K562 (cell line): ENCODE measurements at regions not wholly inside any gene's neighbourhood (a gene's known extent, or its start where the extent isn't known, plus 50 kb on each side); places are given as distances from the start of the nearest gene placed in this dataset.
A peak's percentile ranks its signal among the peaks of the same experiment; 100 is the strongest.

ENCODE experiments used
- ATAC-seq: fragments of 200-7000 bp; cut with Tn5 transposase; 3 replicates; pipeline ENCODE4 v1.9.1; 2020; ENCODE audit warnings: moderate library complexity
- BruUV-seq: library from RNA; stranded (reverse); fragments of 400-500 nt; replicated peaks from 2 replicates; lab custom pipeline; 2021; lab: Mats Ljungman, UMichigan
- CTCF ChIA-PET: fragments of 300-600 bp; formaldehyde crosslinking; extraction: SDS; loops from one replicate; lab custom pipeline; 2021; ENCODE audit warnings: low intra/inter-chr PET ratio; lab: Yijun Ruan, JAX
- POLR2A ChIA-PET: fragments of 300-600, 350-650 bp; sonication (Branson Sonifier 250); formaldehyde crosslinking; extraction: SDS; loops from one replicate; lab custom pipeline; 2021; ENCODE audit warnings: antibody characterized with exemption, inconsistent platforms; lab: Yijun Ruan, JAX
- DNase-seq, 4 experiments: peaks; one replicate each; pipeline versions ENCODE4 v3.0.0 to v3.0.0-alpha.2; 2011 to 2018; ENCODE audit warnings: low spot score in 3 of 4, mixed read lengths in 3 of 4; ENCODE audit errors: extremely low read depth in 1 of 4
- FAIRE-seq: peaks from 2 replicates; lab custom pipeline; 2011; peaks lifted over from hg19 to GRCh38; lab: Jason Lieb, UNC
- H2AFZ ChIP-seq: 2 replicates; pipeline ENCODE4 v1.6.0; 2011; ENCODE audit warnings: low read depth, low read length, control low read depth, inconsistent platforms
- H3K27ac ChIP-seq: fragments of 200-600 bp; 3 replicates; pipeline ENCODE4 v1.8.0; 2011; ENCODE audit warnings: low read depth, mild to moderate bottlenecking, control low read depth, inconsistent platforms, low read length, moderate library complexity, mixed read lengths; ENCODE audit errors: extremely low read depth
- H3K27me3 ChIP-seq, 2 experiments: fragments of 300-600 bp in 1 of 2; 2 replicates in 1 of 2; 3 replicates in 1 of 2; pipeline versions ENCODE4 v1.6.0 to v1.8.0; 2011; ENCODE audit warnings: inconsistent platforms in 2 of 2, low read length in 2 of 2, mild to moderate bottlenecking in 1 of 2, mixed read lengths in 1 of 2, moderate library complexity in 1 of 2; ENCODE audit not compliant: control insufficient read depth in 2 of 2, insufficient read depth in 2 of 2
- H3K36me3 ChIP-seq: fragments of 300-600 bp; 3 replicates; pipeline ENCODE4 v1.8.0; 2011; ENCODE audit warnings: mild to moderate bottlenecking, low read length, inconsistent platforms; ENCODE audit not compliant: control insufficient read depth, insufficient read depth
- H3K4me1 ChIP-seq, 2 experiments: fragments of 200-600 bp in 1 of 2; replicated peaks in 1 of 2; 2 replicates in 1 of 2; 3 replicates in 1 of 2; pipeline versions ENCODE4 v1.5.1 to v1.8.0; 2011; ENCODE audit warnings: inconsistent platforms in 2 of 2, low read length in 2 of 2, mild to moderate bottlenecking in 1 of 2, mixed read lengths in 1 of 2, moderate library complexity in 1 of 2; ENCODE audit not compliant: control insufficient read depth in 2 of 2, insufficient read depth in 2 of 2
- H3K4me2 ChIP-seq: 2 replicates; pipeline ENCODE4 v1.6.1; 2011; ENCODE audit warnings: low read length, control low read depth, inconsistent platforms, mixed read lengths; ENCODE audit not compliant: insufficient read depth
- H3K4me3 ChIP-seq: fragments of 200-600 bp; sonication (generic), shearing (Covaris generic); 2 replicates; pipeline ENCODE4 v1.5.1; 2016; ENCODE audit warnings: control low read depth, inconsistent platforms
- H3K79me2 ChIP-seq: fragments of 200-600 bp; 3 replicates; pipeline ENCODE4 v1.8.0; 2011; ENCODE audit warnings: low read length, inconsistent platforms; ENCODE audit not compliant: control insufficient read depth, insufficient read depth
- H3K9ac ChIP-seq, 2 experiments: 2 replicates each; pipeline versions ENCODE4 v1.6.0 to v1.6.1; 2011; ENCODE audit warnings: low read depth in 2 of 2, low read length in 2 of 2, control low read depth in 1 of 2, inconsistent platforms in 1 of 2, mild to moderate bottlenecking in 1 of 2, mixed read lengths in 1 of 2; ENCODE audit not compliant: insufficient read depth in 1 of 2
- H3K9me1 ChIP-seq: one replicate; pipeline ENCODE4 v1.6.0; 2011; ENCODE audit warnings: inconsistent platforms, mild to moderate bottlenecking, low read length, moderate library complexity; ENCODE audit not compliant: control insufficient read depth, insufficient read depth
- H3K9me3 ChIP-seq: replicated peaks from 2 replicates; pipeline ENCODE4 v1.5.1; 2011; ENCODE audit warnings: low read depth, low read length, inconsistent platforms; ENCODE audit not compliant: control insufficient read depth, insufficient read depth
- H4K20me1 ChIP-seq: replicated peaks from 2 replicates; pipeline ENCODE4 v1.6.1; 2011; ENCODE audit warnings: low read length, inconsistent platforms, mixed read lengths; ENCODE audit not compliant: control insufficient read depth, insufficient read depth
- DMBX1 ChIP-seq: fragments of 250-450 bp; sonication (Bioruptor Pico); IDR thresholded peaks from 2 replicates; pipeline ENCODE4 v1.8.0; 2022; ENCODE audit warnings: inconsistent platforms, mild to moderate bottlenecking, moderate library complexity, borderline replicate concordance
- NEUROD1 ChIP-seq: fragments of 150-350 bp; IDR thresholded peaks from 2 replicates; pipeline ENCODE4 v1.6.1; 2014; ENCODE audit warnings: borderline replicate concordance, low read length, low read depth; ENCODE audit not compliant: partially characterized antibody
- RFX1 ChIP-seq: fragments of 450-650 bp; IDR thresholded peaks from 2 replicates; pipeline ENCODE4 v1.6.1; 2016; ENCODE audit warnings: mild to moderate bottlenecking, moderate library complexity
- SMAD1 ChIP-seq: fragments of 150-350 bp; IDR thresholded peaks from 2 replicates; pipeline ENCODE4 v1.6.1; 2014; ENCODE audit warnings: low read length, low read depth; ENCODE audit not compliant: partially characterized antibody
- WGBS: fragments of 100-300 bp; shearing (Covaris generic); methylation state at CpG from one replicate; pipeline ENCODE4 v1.1.6; 2016; ENCODE audit warnings: low coverage, mixed read lengths; ENCODE audit not compliant: insufficient coverage; ENCODE audit errors: missing lambda C conversion rate; 5-methylcytosine and 5-hydroxymethylcytosine counted together
- in situ Hi-C: fragments of 300-500 bp; cut with MboI; formaldehyde crosslinking; loops from 4 replicates; pipeline ENCODE4 v1.15.0; 2018; ENCODE audit warnings: inconsistent platforms, mixed read lengths
- intact Hi-C: fragments of 100-400 bp; cut with micrococcal nuclease; formaldehyde crosslinking; loops from 2 replicates; pipeline ENCODE4 v1.14.2; 2022
- TF ChIP-seq, protein P1 (sequence below): fragments of 250-450 bp; sonication (Bioruptor Pico); IDR thresholded peaks from 2 replicates; pipeline ENCODE4 v1.5.1; 2021; ENCODE audit warnings: mild to moderate bottlenecking

DNA sequence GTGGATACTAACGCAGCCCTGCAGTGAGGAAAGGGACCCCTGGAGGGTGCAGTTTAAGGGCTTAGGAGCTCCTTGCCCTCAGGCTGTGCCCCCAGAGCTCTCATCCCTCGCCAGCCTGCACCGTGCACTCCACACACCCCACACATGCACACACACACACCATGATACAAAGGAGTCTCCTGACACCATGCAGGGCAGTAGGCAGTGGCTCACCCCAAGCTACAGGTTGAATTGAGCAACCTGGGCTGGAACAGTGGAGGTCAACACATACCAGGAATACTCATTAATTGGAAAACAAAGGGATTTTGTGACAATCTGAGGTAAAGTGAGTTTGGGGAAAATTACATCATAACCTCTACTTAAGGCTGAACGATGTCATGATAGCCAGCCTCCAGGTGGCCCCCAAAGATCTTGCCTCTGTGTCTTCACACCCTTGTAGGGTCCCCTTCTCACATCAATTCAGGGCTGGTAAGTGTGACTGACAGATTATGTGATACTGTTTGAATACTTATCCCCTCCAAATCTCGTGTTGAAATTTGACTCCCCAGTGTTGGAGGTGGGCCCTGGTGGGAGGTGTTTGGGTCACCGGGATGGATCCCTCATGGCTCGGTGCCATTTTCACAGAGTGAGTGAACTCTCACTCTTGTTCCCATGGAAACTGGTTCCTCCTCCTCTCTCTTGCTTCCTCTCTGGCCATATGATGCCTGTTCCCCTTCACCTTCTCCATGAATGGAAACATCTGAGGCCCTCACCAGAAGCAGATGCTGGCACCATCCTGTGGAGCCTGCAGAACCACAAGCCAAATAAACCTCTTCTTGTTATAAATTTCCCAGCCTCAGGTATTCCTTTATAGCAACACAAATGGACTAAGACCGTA lies 111.0 kb upstream of the RAB4A start:
- H3K9me3 ChIP-seq: no peaks in the 10 kb centered on the region
- H3K9me1 ChIP-seq: no peaks in the 10 kb centered on the region
- peaks cover 15 to 36% of the 10 kb centered on the region in 2 experiments; a peak in 4 of 5 replicates for H3K27me3 ChIP-seq
- CTCF ChIA-PET: no interaction called here
- FAIRE-seq (no peak), ATAC-seq (no peak; the same call in 2 of the 3 replicates), DNase-seq (no peak)
- no peak overlapping the region for H2AFZ ChIP-seq
- H3K27ac ChIP-seq: no peak overlapping the region
- BruUV-seq: no TSS peak
- WGBS: 0% methylated on average over 8 of the region's 8 CpGs
- no peak for TF ChIP-seq SMAD1
- TF ChIP-seq, protein P1, sequence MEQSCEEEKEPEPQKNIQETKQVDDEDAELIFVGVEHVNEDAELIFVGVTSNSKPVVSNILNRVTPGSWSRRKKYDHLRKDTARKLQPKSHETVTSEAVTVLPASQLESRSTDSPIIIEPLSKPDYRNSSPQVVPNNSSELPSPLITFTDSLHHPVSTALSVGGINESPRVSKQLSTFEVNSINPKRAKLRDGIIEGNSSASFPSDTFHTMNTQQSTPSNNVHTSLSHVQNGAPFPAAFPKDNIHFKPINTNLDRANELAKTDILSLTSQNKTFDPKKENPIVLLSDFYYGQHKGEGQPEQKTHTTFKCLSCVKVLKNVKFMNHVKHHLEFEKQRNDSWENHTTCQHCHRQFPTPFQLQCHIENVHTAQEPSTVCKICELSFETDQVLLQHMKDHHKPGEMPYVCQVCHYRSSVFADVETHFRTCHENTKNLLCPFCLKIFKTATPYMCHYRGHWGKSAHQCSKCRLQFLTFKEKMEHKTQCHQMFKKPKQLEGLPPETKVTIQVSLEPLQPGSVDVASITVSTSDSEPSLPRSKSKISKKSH (CRISPR knock-in tag): no peak
- TF ChIP-seq RFX1: peak; percentile 63
- no peak for TF ChIP-seq NEUROD1
- TF ChIP-seq DMBX1 (CRISPR knock-in tag): no peak
- H3K4me3 ChIP-seq: no peak overlapping the region
- in situ Hi-C loops: no loop called here
- POLR2A ChIA-PET: interaction anchor here (0.7 kb wide), 1 partner anchor 14 kb away, joined by 4 read pairs; no protein-coding TSS in a partner anchor
- intact Hi-C loops: no loop called here
- H3K4me2 ChIP-seq: no peak overlapping the region
- no peaks in the 10 kb centered on the region for H3K36me3 ChIP-seq
- no peak overlapping the region for H3K9ac ChIP-seq
- no peaks in the 10 kb centered on the region for H3K4me1 ChIP-seq
- no peaks in the 10 kb centered on the region for H4K20me1 ChIP-seq
- H3K79me2 ChIP-seq: no peaks in the 10 kb centered on the region
